ENCODE measurements at regions not wholly inside any gene's neighbourhood (a gene's known extent, or its start where the extent isn't known, plus 50 kb on each side); places are given as distances from the start of the nearest gene placed in this dataset.

DNA sequence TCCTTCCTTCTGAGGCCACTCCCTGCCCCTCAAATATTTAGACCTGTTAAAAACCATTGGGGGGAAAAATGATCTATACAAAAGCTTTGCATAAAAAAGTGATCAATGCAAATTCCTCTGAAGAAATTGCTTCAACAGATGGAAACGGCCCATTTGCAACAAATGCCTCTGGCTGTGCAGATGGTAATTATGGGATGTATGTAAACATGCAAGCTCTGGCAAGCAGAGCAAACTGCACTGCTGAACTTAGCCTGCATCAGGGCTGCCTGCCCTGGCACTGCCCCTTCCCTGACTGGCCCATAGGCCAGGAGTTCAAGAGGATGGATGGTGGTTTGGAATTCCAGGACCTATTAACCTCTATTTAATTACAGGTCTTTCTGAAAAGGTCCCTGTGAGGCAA is 388.7 kb downstream of the MIAT start:
- no peak for TF ChIP-seq POLR2AphosphoS5 (IDR thresholded peaks at IDR 0.05; ENCODE audit: low read depth, low read length)
- TF ChIP-seq, protein P1, sequence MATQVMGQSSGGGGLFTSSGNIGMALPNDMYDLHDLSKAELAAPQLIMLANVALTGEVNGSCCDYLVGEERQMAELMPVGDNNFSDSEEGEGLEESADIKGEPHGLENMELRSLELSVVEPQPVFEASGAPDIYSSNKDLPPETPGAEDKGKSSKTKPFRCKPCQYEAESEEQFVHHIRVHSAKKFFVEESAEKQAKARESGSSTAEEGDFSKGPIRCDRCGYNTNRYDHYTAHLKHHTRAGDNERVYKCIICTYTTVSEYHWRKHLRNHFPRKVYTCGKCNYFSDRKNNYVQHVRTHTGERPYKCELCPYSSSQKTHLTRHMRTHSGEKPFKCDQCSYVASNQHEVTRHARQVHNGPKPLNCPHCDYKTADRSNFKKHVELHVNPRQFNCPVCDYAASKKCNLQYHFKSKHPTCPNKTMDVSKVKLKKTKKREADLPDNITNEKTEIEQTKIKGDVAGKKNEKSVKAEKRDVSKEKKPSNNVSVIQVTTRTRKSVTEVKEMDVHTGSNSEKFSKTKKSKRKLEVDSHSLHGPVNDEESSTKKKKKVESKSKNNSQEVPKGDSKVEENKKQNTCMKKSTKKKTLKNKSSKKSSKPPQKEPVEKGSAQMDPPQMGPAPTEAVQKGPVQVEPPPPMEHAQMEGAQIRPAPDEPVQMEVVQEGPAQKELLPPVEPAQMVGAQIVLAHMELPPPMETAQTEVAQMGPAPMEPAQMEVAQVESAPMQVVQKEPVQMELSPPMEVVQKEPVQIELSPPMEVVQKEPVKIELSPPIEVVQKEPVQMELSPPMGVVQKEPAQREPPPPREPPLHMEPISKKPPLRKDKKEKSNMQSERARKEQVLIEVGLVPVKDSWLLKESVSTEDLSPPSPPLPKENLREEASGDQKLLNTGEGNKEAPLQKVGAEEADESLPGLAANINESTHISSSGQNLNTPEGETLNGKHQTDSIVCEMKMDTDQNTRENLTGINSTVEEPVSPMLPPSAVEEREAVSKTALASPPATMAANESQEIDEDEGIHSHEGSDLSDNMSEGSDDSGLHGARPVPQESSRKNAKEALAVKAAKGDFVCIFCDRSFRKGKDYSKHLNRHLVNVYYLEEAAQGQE (IDR thresholded peaks at IDR 0.05; ENCODE audit: insufficient read depth in 1 of 2, low read depth in 2 of 2, low read length in 2 of 2), result no peak

All from PFSK-1 (cell line).